ENCODE measurements at regions not wholly inside any gene's neighbourhood (a gene's known extent, or its start where the extent isn't known, plus 50 kb on each side); places are given as distances from the start of the nearest gene placed in this dataset.
A peak's percentile ranks its signal among the peaks of the same experiment; 100 is the strongest.

DNA sequence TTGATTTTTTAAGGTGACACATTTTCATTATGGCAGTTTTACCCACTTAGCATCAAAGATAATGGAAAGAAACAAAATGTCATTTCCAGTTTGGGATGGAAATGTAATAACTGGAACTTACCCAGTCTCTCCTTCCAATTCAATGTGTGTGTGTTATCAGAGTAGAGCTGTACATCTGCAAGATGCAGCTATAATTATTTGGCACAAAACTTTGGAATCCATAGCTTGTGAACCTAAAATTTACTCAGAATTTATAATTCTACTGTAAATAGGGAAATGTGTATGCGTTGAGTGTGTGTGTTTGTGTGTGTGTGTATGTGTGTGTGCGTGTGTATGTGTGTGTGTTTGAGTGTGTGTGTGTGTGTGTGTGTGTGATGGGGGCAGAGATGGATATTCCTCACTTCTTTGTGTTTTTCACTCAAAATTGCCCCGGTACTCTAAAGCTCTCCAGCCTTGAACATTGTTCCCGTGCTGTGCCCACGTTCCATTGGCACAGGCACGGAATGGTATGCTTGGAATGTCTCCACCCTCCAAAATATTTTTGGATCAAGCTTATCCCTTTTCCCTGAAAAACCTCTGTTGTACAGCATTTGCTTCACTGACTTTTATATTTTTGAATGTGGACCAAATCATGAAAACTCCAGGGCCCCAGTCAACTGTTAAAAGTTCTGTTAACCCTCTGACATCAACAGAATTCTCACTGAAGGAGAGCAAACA is 150.2 kb upstream of the BMP4 start:
- DNase-seq (ENCODE audit: low read depth in 2 of 2) = peak in 1 of 2 donors; percentile 59
- no peak overlapping the region for H2AFZ ChIP-seq (ENCODE audit: low read length)

DNA sequence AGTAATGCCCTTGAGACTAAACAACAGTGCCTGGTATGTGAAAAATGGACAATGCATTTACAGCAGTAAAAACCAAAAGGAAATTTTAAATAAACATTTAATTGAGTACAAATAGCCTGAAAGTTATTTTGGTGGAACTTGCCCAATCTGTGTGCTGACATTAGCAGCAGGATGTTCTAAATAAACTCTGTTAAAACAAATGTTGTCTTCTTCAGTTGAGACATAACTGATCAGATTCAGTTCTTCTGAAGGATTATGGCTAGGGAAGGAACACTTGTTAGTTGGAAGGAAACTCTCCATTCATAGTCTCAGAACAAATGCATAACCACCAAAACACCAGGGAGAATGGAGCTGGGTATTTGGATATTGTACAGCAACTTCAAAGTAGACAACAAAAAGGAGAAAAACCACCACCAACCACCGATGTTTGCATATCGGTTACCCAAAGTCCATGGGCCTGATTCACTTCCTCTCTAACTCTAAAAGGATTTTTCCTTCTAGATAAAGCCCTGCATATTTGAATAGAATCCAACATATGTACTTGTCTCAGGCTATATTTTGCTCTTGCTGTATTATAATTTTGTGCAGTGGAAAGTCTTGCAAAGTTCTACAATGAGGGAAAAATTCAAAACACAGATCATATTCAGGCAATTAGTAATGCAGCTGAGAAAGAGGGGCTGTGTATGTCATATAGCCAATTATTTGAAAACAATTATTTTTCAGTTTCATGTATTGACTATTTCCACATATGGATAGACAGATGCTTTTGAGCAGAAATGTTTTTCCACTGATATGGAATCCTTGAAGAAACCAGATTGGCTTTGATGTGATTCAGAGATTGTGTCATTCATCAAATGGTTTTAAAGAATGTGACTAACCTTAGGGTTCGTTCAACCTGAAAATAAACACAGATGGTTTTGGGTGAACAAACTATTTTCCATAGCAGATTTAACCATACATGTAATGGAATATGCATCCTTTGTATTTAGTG is 152.2 kb upstream of the BMP4 start:
- H3K27ac ChIP-seq (ENCODE audit: insufficient read depth, low read length) = no peak overlapping the region

More for the DNA sequence above, 150.2 kb upstream of the BMP4 start:
- Histone ChIP-seq H3K4me3 (replicated peaks in 1 of 4; ENCODE audit: control extremely low read depth in 1 of 4, insufficient read depth in 1 of 4, low read depth in 3 of 4, low read length in 4 of 4) (no peak overlapping the region), H3K27me3 (ENCODE audit: control insufficient read depth, insufficient read depth, low read length) (no peaks in the 10 kb centered on the region), H3K4me1 (ENCODE audit: control insufficient read depth, extremely low read depth, insufficient read depth, low read length) (peaks cover 6% of the 10 kb centered on the region), H3K9ac (ENCODE audit: insufficient read depth, low read length) (no peak overlapping the region), H3K27ac (ENCODE audit: insufficient read depth, low read length) (no peak overlapping the region), H3K9me3 (ENCODE audit: control insufficient read depth, insufficient read depth, low read depth, low read length) (no peaks in the 10 kb centered on the region), H4K20me1 (ENCODE audit: control insufficient read depth, extremely low read depth, insufficient read depth, low read length) (no peaks in the 10 kb centered on the region), H3K4me2 (ENCODE audit: extremely low read depth, insufficient read depth, low read length) (peak overlapping the region; percentile 40), H3K36me3 (ENCODE audit: control insufficient read depth, insufficient read depth, low read length) (no peaks in the 10 kb centered on the region), H3K79me2 (ENCODE audit: control insufficient read depth, insufficient read depth, low read length) (no peaks in the 10 kb centered on the region)
- TF ChIP-seq, protein P1, sequence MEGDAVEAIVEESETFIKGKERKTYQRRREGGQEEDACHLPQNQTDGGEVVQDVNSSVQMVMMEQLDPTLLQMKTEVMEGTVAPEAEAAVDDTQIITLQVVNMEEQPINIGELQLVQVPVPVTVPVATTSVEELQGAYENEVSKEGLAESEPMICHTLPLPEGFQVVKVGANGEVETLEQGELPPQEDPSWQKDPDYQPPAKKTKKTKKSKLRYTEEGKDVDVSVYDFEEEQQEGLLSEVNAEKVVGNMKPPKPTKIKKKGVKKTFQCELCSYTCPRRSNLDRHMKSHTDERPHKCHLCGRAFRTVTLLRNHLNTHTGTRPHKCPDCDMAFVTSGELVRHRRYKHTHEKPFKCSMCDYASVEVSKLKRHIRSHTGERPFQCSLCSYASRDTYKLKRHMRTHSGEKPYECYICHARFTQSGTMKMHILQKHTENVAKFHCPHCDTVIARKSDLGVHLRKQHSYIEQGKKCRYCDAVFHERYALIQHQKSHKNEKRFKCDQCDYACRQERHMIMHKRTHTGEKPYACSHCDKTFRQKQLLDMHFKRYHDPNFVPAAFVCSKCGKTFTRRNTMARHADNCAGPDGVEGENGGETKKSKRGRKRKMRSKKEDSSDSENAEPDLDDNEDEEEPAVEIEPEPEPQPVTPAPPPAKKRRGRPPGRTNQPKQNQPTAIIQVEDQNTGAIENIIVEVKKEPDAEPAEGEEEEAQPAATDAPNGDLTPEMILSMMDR (conservative IDR thresholded peaks at IDR 0.05 in 1 of 2, IDR thresholded peaks at IDR 0.05 in 1 of 2; ENCODE audit: low read depth in 1 of 2, low read length in 2 of 2) = no peak
- no peak for TF ChIP-seq EZH2 (IDR thresholded peaks at IDR 0.05; ENCODE audit: low read length, missing control alignments)

More for the DNA sequence above, 152.2 kb upstream of the BMP4 start:
- TF ChIP-seq, protein P1 (conservative IDR thresholded peaks at IDR 0.05 in 1 of 2, IDR thresholded peaks at IDR 0.05 in 1 of 2; ENCODE audit: low read depth in 1 of 2, low read length in 2 of 2) = no peak
- TF ChIP-seq EZH2 (IDR thresholded peaks at IDR 0.05; ENCODE audit: low read length, missing control alignments) = no peak
- Histone ChIP-seq H3K4me3 (replicated peaks in 1 of 4; ENCODE audit: control extremely low read depth in 1 of 4, insufficient read depth in 1 of 4, low read depth in 3 of 4, low read length in 4 of 4) (no peak overlapping the region), H3K4me1 (ENCODE audit: control insufficient read depth, extremely low read depth, insufficient read depth, low read length) (peaks cover 6% of the 10 kb centered on the region), H3K79me2 (ENCODE audit: control insufficient read depth, insufficient read depth, low read length) (no peaks in the 10 kb centered on the region), H3K36me3 (ENCODE audit: control insufficient read depth, insufficient read depth, low read length) (no peaks in the 10 kb centered on the region), H4K20me1 (ENCODE audit: control insufficient read depth, extremely low read depth, insufficient read depth, low read length) (no peaks in the 10 kb centered on the region), H3K9me3 (ENCODE audit: control insufficient read depth, insufficient read depth, low read depth, low read length) (no peaks in the 10 kb centered on the region), H3K27me3 (ENCODE audit: control insufficient read depth, insufficient read depth, low read length) (no peaks in the 10 kb centered on the region), H3K4me2 (ENCODE audit: extremely low read depth, insufficient read depth, low read length) (peak overlapping the region; percentile 40), H2AFZ (ENCODE audit: low read length) (no peak overlapping the region), H3K9ac (ENCODE audit: insufficient read depth, low read length) (no peak overlapping the region)
- DNase-seq (ENCODE audit: low read depth in 2 of 2) = peak; percentile 47 to 98
